Adrenal gland (tissue), 5 donors: ENCODE measurements at regions not wholly inside any gene's neighbourhood (a gene's known extent, or its start where the extent isn't known, plus 50 kb on each side); places are given as distances from the start of the nearest gene placed in this dataset.

Experiments
- POLR2A ChIP-seq, 2 donors: fragments of 450-650 bp; IDR thresholded peaks; one replicate each; pipeline ENCODE4 v1.6.1; 2017; ENCODE audit warnings: antibody characterized with exemption in 2 of 2, mild to moderate bottlenecking in 2 of 2, moderate library complexity in 1 of 2
- TF ChIP-seq, protein P1 (sequence below), 6 experiments: fragments of 450-650 bp in 4 of 6; fragments of 200-600 bp in 2 of 6; sonication (generic) in 1 of 6; IDR thresholded peaks; 1 replicate in 5 of 6; 2 replicates in 1 of 6; pipeline versions ENCODE4 v1.5.1 to v1.8.0; 2016 to 2021; ENCODE audit warnings: antibody characterized with exemption in 6 of 6, mild to moderate bottlenecking in 2 of 6, moderate library complexity in 1 of 6
- donor health status: DM: no; HTN: no; CAD: no.

DNA sequence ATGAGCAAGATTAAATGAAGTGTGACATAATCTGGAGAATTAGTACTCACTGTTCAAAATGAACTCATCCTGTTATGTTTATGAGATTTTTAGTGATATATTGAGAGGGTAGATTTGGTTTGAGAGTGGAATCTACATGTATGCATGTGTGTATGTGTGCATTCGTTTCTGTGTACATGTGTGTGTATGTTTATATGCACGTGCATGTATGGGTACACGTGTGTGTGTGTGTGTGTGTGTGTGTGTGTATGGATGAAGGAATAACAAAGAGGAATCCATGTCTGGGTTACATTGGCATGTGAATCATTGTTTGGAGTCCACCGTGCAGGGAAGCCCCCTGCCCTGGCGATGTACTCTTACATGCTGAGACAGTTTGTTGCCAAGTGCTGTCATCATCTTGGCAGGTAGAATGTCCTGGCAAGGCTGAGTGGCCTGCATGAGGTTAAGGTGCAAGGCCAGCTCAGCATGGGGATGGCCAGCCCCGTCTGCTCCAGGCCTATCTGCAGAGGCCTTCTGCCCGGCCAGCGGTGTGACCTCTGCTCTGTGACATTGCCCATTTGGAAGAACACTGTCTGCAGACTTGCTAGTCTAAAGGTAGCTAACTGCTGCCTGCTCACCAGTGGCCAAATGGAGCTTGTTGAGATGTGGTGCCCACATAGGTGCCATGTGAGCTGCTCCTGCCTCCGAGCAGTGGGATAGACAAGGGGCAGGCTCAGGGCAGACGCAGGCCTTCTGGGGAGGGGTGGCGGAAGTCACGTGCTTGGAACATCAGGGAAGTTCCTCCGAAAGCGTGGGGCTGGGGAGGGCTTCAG is 222.3 kb downstream of the TEX29 start:
- TF ChIP-seq, protein P1, sequence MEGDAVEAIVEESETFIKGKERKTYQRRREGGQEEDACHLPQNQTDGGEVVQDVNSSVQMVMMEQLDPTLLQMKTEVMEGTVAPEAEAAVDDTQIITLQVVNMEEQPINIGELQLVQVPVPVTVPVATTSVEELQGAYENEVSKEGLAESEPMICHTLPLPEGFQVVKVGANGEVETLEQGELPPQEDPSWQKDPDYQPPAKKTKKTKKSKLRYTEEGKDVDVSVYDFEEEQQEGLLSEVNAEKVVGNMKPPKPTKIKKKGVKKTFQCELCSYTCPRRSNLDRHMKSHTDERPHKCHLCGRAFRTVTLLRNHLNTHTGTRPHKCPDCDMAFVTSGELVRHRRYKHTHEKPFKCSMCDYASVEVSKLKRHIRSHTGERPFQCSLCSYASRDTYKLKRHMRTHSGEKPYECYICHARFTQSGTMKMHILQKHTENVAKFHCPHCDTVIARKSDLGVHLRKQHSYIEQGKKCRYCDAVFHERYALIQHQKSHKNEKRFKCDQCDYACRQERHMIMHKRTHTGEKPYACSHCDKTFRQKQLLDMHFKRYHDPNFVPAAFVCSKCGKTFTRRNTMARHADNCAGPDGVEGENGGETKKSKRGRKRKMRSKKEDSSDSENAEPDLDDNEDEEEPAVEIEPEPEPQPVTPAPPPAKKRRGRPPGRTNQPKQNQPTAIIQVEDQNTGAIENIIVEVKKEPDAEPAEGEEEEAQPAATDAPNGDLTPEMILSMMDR (IDR thresholded peaks at IDR 0.05) = no peak
- no peak for TF ChIP-seq POLR2A (IDR thresholded peaks at IDR 0.05)
